Lower leg skin (tissue), 3 donors: ENCODE measurements at regions not wholly inside any gene's neighbourhood (a gene's known extent, or its start where the extent isn't known, plus 50 kb on each side); places are given as distances from the start of the nearest gene placed in this dataset.

Source experiments
- CTCF ChIP-seq, 3 donors: fragments of 450-650 bp; IDR thresholded peaks; one replicate each; pipeline ENCODE4 v1.5.1; 2016; ENCODE audit warnings: antibody characterized with exemption in 3 of 3, mild to moderate bottlenecking in 3 of 3, moderate library complexity in 2 of 3
- POLR2A ChIP-seq, 2 donors: fragments of 450-650 bp; IDR thresholded peaks; one replicate each; pipeline ENCODE4 v1.6.1; 2016 to 2017; ENCODE audit warnings: antibody characterized with exemption in 2 of 2, mild to moderate bottlenecking in 1 of 2, moderate library complexity in 1 of 2

DNA sequence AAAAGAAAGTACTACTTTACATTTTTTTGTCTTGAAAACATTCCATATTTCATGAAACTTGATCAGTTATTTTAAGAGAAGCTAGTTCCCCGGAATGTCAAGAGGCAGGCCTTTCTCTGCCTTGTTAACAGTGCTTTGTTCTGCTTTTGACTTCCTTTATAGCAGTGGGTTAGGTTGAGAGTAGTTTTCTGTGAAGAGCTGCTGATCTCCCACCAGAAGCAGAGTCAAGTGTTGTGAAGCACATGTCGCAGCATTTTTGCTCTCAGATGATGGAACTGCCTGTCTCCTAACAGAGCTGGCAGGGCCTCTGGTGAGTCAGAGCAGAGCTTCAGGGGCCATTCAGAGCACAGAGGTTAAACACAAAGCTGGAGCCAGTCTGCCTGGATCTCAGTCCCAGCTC, 871.8 kb downstream of the SLC4A3 start:
- TF ChIP-seq CTCF (IDR thresholded peaks at IDR 0.05) (no peak), POLR2A (IDR thresholded peaks at IDR 0.05) (no peak)
